DMS153 (cell line): ENCODE measurements at regions not wholly inside any gene's neighbourhood (a gene's known extent, or its start where the extent isn't known, plus 50 kb on each side); places are given as distances from the start of the nearest gene placed in this dataset.
A peak's percentile ranks its signal among the peaks of the same experiment; 100 is the strongest.

Experiments used
- DNase-seq: peaks from one replicate; lab custom pipeline; 2025; lab: John Stamatoyannopoulos, UW

DNA sequence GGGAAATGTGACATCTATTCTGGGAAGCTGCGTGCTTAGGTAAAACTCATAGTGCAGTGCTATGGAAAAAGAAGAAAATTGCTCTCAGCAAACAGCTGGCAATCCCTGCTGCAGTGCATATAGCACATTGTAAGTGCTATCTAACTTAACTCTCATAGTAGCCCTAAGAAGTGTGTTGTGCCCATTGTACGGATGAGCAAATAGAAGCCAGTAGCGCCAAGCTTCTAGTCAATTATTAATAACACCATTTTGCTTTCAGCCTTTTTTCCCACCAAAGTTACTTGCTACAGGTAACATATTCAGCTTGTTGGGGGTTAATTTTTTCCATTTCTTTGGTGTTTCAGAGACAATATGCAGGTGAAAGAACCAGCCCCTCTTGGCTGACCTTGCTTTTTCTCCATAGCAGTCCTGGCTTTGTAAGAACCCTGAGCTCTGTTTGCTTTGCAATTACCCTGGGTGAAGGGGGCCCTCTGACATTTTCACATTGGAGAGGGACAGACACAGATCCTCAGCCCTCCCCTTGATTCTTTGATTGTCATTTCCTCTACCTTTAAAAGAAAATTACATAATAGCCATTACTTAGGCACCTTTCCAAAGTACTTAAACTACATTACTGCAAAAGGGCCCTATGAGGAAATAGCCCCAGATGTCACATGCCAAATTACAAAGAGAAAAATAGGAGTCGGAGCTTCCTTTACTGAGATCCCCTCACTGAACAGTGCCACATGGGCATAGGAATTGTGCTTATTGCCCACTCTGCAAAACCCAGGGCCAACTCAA, 576.2 kb upstream of the TBX3 start:
- peak; percentile 93 for DNase-seq

DNA sequence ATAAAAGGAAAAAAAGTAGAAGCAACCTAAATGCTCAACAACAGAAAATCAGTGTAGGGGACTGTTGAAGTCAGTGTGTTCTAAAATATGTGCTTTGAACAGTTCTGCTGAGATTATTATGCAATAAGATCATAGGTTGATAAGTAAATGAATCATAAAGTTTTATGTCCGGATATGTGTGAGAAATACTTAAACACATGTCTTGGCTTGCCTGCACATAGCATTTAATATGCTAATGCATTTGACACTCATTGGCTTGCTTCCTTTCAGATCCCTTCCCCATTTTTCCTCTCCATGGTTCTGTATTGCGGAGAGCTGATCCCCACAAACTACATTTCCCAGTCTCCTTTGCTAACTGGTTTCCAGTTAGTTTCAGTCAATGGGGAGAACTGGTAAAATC, 573.8 kb upstream of the TBX3 start:
- no peak for DNase-seq

DNA sequence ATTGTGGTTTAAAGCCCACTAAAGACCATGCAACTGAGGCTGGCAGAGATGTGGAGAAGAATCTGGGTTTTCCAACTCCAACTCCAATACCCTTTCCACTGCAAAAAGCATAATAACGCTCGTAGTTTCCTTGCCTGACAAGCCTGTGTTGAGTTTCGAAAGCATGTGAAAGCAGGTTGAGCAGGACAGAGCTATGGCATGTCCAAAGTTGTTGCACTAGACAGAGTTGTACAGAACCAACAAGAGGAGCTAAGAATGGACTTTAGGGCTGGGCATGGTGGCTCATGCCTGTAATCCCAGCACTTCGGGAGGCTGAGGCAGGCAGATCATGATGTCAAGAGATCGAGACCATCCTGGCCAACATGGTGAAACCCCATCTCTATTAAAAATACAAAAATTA, 572.0 kb upstream of the TBX3 start:
- no peak for DNase-seq

DNA sequence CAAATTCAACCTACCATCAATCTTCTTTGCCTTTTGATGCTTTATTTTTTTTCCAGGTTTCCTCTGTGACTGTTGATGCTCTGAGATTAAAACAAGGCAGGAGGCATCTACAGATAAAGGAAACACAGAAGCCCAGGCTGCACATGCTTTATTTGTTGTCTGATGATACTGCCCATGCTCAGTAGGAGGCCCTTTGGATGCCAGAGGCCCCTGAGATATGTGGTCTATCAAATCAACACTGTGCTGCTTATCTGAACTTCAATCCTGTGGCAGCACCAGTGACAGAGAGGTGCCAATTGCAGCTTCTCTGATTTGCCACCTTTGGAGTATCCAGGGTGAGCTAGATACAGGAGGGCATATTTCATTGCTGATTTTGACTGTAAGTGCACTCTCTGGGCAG, 571.3 kb upstream of the TBX3 start:
- no peak for DNase-seq

DNA sequence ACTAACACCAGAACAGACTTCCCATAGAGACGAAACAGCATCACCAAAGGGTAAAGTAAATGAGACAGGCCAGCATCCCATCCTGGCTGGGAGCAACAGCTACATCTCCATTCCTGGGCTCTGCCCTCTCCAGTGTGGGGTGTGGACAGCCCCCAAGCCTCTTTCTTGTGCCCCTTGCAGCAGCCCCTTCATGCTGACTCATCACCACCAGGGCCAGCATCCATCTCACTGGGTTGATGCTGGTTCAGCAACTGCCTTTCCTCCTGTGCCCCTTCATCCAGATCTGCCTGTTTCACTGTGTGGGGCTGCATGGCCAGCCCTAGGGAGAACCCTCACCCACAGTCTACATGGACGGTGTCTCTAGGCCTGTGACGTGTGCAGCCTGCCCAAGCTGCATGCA, 569.1 kb upstream of the TBX3 start:
- DNase-seq, result no peak

DNA sequence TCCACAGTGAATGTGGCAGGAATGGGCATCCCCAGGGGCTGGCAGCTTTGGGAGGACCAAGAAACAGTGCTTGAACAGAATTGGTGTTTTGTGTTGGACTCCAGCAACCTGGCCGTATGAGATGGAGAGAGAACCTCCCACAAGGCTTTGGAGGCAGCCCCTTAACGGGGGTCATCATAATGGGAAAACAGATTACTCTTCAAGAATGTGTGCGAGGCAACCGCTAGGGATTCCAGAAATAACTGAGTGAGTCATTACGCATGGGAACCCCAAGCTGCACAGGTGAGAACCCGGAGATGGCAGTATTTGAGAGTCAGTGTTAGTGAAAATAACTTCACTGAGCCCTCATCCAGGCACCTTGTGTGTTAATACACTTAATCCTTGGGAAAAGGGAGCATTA, 567.8 kb upstream of the TBX3 start:
- DNase-seq, result no peak

DNA sequence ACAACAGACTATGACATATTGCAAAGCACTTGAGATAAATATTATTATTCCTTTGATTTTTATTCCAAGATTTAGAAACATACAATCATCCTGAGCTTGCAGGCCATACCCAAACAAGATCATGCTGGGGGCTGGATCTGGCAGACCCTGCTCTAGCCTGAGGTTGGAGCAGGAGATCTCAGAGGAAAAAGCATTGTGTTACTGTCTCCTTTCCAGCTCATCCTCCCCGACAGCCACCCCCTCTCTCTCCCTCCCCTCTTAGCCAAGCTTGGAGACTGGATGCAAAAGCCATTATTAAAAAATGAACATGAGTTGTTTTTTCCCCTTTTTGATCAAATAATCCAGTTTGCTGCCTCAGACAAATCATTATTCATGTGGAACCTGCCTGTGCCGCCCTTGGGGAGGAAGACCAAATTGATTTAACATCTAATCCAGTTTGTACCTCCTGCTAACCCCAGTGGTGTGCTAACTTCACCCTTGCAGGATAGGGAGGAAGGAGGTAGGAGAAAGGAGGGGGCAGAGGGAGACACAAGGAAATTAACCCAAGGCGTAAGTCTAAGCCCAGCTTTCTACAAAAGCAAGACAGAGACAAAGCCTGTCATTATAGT, 565.8 kb upstream of the TBX3 start:
- DNase-seq, result no peak

DNA sequence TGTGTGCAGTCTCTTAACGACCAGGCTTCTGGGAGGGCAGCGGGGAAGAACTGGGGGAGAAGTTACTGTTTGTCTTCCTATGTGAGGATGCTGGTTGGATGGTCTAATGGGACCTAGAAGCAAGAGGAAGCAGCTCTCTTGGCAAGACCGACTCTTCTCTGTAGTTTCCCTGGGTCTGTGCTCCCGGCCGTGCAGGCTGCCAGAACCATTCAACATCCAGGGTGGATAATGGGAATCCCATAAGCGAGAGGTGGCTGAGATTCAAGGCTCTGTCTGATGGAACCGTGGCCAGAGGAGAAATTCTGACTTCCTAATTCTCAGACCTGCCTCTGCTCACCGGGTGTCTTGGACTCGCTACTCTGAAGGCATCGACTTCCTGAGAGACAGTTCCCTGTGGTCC, 561.0 kb upstream of the TBX3 start:
- DNase-seq, result no peak

DNA sequence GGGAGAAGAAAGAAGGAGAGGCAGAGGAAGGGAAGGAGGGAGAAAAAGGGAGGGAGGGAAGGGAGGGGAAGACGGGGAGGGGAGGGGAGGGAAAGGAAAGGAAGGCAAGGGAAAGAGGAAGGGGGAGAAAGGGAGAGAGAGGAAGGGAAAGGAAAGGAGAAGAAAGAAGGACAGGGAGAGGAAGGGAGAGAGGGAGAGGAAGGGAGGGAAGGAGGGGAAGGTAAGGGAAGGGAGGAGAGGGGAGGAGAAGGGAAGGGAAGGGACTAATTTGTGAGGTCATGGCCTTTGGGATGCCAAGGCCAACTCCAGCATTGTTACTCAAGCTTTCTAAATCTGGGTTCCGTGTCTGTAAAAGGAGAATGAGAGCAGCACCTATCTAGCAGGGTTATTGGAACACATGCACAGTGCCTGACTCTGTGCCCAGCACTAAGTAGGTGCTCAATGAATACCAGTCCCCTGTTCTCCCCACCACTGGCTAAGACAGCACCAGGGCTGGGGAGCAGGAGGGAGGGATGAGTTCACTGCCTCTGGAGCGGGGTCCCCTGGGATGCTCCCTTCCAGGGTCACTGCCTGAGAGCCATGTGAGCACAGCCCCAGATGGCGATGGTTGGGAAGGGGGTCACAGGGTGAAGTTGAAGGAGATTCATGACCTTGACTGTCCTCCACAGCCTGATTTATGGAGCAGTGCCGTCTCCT, 560.1 kb upstream of the TBX3 start:
- DNase-seq, result no peak

DNA sequence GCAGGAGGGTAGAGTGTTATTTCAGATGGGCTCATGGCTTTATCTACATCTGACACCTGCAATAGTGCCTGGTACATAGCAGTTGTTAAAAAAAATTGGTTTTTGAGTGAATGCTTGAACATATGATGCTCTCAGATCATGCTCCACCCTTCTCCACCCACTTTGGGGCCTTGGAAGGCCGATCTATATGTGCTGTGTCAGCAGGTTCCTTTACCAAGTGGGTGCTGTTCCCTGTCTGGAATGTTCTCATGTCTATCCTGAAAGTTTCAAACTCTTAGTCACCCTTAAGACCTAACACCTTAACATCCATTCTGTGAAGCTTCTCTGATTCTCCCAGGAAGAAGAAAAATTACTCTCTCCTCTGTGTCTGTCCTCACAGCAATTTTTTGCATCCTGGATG, 556.3 kb upstream of the TBX3 start:
- DNase-seq, result no peak

DNA sequence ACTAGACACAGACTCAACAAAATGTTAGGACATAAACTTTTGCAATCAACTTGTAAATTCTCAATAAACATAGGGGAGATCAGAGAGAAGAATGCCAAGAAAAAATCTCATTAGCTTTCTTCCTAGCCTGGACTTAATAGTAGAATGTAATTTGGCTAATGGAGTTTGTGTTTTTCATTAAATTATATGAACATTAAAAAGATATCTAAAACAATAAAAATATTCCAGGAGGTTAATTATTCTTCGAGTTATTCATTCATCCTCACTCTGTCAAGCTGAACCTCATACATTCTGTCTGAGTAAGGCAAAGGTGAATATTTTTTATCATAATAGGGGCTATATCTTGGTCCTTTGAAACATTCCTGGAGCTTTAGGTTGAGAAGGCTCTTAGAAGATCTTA, 551.9 kb upstream of the TBX3 start:
- DNase-seq, result no peak

DNA sequence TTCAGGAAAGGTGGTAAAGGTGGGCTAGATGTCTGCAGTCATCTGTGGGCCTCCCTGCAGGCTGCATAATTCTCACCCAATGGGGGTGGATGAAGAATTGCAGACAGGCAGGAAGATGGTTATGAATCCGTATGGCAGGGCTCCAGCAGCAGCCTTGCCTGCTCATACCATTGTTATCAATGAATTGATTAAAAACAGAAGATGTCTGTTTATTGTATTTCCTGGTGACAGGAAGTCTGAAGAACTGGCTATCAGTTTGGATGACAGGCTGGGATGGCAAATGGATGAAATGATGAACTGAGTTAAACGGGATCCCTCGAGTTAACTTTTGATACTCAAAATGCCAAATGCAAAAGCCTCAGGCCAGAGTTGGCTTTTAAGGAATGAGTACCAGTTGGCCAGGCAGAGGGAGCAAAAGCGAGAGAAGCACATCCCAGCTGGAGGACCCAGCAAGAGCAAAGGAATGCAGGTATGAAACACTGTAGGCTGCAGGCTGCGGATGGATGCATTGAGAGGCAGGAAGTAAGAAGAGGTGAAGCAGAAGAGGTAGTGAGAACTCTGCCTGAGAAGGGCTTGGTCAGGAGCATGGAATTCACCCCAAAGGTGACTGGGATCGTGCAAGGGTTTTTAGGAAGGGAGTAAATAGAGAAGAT, 550.0 kb upstream of the TBX3 start:
- DNase-seq, result no peak

DNA sequence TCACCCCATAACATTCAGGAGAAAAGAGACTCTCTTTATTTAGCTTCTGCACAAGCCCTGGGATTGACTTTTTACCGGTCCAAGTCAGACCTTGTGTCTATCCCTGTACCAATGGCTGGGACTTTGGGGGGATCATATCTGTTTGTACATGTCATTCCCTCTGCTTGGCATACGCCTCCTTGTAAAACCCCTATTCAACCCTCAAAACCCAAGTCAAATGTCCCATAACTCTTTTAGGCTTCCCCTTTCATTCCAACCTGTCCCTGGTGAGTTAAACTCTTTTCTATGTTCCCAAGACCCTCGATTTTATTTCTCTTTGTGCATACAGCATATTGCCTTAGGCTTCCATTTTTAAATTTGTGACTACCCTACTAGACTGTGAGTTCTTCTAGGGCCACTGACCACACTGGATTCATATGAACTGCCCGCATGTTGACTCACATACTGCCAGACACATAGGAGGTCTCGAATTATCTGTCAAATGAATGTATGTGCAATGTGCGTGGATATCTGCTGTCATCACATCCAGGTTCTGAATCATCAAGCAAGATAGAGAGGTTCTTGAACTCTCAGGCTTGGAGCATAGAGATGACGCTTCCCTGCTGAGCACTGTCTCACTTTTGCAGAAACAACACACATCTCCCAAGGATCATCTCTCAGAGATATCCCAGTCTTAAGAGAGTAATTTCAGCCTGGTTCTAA, 548.6 kb upstream of the TBX3 start:
- DNase-seq, result no peak

DNA sequence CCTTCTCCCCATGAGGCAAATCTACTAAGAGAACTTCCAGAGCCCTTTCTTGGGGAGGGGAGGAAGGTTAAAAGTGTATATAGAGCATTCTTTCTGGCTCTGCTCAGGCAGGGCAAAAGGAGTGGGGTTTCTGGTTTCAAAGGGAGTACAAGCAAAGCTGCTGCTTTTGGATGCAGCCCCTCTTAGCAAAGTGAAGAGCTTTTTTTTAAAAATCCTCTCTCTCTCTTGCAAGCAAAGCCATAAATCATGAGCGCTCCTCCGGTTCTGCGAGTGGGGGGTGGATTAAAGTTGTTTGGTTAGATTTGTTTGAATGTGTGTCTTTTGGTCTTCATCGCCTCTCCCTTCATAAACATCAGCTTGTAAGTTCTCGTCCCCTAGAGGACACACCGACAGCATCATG, 546.6 kb upstream of the TBX3 start:
- no peak for DNase-seq

DNA sequence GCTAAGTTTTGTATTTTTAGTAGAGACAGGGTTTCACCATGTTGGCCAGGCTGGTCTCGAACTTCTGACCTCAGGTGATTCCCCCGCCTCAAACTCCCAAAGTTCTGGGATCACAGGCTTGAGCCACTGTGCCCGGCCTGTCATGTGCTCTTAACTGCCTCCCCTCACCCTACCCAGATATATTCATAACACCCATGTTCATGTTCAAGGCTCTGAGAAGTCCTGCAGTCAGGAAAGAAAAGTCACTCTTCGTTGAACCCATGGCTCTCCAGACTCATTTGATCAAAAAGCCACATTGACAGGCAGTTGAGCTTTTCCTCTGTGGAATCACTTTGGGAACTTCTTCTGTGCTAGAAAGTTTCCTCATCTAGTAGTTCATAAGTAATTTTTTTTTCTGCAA, 545.5 kb upstream of the TBX3 start:
- DNase-seq, result no peak

DNA sequence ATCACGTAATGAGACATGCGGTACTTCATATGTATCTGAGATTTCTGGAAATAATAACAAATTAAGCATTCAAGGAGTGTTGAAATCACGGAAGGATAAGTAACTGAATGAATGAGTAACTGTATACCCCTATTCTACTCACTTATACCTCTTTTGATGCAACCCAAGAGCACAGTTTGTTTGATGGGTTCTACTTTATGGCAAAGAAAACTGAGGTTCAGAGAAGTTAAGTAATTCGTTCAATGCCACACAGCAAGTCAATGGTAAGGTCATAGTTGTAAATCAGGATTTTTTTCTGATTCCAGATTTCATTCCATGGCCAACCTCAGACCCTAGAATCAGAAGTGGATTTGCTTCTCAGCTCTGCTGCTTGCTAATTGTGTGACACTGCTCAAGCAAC, 544.5 kb upstream of the TBX3 start:
- DNase-seq, result no peak

DNA sequence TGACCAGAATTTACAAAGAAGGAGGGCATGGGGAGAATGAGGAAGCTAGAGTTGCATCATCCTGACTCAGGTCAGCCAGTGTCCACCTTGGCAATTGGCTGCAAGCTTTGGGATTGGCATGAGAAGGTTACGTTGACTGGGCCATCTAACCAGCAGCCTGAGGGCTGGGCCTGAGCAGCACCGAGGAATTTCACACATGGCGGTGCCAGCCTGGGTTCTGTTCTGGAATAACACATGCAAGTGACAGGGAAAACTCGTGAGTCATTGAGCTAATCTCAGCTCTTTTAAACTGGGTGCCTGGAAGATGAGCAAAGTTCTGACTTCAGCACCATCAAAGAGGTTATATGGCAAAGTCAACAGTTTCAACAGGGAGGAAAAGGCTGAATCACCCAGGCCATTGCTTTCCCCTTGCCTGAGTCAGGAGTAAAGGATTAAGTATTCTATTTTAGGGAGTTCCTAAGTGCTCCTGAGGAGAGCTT, 543.2 kb upstream of the TBX3 start:
- no peak for DNase-seq

DNA sequence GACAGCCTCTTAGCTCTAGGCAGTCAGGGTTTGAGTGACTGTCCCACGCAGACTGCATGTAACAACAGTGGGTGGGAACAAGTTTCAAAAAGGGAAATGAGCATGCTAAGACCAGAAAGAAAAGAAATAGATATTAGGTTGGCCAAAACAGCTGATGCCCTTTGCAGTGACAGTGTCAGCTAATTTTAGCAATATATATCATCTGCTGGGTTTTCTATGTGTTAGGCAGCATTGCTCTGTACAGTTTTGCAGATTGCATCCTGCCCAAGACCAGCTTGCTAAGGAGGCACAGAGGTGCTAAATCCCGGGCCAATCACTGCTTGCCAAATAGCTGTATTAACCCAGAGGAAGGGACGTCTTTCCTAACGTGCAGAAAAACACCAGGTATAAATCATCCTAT, 541.9 kb upstream of the TBX3 start:
- no peak for DNase-seq

DNA sequence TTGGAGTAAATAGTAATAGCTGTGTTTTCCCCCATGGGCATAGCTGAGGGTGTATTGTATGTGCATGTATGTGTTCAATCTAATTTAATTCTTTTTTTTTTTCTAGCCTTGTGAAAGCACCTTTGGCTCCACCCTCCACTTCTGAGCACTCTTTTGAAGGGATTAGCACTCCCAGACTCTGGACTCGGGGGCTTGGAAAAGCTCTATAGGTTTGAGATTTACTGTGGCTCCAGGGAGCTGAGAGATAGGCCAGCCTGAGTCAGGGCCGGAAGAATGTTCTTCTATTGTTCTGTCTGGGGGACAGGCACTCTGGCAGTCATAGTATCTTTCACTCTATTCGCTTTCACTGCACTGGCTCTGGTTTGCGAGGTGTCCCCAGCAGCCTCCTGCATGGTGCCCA, 540.0 kb upstream of the TBX3 start:
- no peak for DNase-seq

DNA sequence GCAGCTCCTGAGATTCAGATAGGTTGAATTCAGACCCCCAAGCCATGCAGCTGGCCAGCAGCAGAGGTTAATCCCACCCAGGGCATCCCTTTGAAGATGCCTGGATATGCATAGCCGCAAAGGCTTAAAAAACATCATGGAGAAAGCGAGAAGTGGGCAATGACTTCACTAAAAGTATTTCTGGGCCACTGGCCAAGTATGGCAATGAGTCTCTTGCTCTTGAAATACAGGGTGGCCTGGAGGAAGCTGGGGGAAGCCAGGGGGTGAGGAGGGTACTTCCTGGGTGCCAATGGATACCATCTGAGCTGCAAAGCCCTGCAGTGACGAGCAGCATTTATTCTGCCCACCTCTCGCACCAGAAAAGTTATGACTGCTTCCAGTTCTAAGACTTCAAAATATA, 539.3 kb upstream of the TBX3 start:
- DNase-seq, result peak; percentile 19

DNA sequence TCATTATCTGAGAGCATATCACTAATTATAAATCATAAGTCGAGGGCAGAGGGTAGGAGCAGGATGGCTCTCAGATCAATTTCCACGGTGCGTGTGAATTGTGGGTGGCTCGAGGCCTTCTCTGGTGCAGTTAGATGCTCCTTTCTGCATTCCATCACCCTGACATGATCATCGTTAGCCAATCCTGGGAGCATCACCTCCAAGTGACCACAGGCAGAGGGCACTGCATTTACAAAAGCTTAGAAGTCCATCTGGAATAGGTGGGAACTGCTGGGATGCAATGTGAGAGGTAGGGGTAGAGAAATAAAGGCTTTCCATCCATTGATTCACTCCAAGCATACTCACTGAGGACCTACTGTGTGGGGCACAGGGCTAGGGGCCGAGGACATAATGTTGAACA, 538.2 kb upstream of the TBX3 start:
- DNase-seq, result no peak

DNA sequence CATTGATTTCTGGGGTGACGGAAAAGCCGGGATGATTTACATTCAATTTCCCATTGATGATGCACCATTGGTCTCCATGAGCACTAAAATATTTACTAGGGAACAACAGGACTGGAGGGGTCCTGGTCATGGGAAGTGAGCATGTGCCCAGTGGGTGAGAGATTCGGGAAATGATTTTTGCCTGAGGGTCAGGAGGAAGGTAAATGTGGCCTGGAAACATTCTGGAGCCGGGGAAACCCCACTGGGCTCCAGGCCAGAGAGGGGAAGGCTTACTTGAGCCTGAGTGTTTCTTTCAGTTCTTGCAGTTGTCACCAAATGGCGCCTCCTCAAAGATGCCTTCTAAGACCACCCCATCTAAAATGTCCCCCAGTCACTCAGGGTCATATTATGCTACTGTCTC, 532.3 kb upstream of the TBX3 start:
- DNase-seq, result no peak
